ENCODE measurements at regions not wholly inside any gene's neighbourhood (a gene's known extent, or its start where the extent isn't known, plus 50 kb on each side); places are given as distances from the start of the nearest gene placed in this dataset.

GRCh38 chr20:22717466-22717865 lies 133.1 kb upstream of the FOXA2 start:
- TF ChIP-seq CTCF (IDR thresholded peaks at IDR 0.05) = no peak
- no peak for TF ChIP-seq YY1 (IDR thresholded peaks at IDR 0.05; ENCODE audit: low read depth)

Measured in SK-N-SH (cell line).